ENCODE measurements at regions not wholly inside any gene's neighbourhood (a gene's known extent, or its start where the extent isn't known, plus 50 kb on each side); places are given as distances from the start of the nearest gene placed in this dataset.

DNA sequence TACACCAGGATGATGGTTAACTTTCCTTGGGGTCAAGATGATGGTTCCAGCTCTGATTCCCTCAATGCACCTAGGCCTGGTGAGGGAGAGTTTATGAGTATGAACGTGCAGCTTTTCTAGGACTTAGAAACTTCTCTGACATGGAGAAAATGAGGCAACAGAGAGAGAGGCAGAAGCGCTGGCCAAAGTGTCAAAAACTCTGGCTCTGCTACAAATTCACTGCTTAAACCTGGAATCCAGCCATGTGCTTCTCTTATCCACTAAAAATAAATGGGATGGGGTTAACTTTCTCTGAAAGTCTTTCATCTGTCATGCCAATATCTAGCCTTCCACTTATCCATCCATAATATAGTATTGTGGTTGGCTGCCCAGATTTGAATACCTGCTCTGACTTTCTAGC, 568.7 kb downstream of the MED13L start:
- H3K9ac ChIP-seq: no peak overlapping the region
- in situ Hi-C loops (cut with MboI): no loop called here
- no peaks in the 10 kb centered on the region for H3K79me2 ChIP-seq (ENCODE audit: insufficient read depth)
- no peaks in the 10 kb centered on the region for H3K9me3 ChIP-seq (ENCODE audit: low read depth)
- no peak overlapping the region for H3K4me2 ChIP-seq (ENCODE audit: unreplicated experiment)
- no peaks in the 10 kb centered on the region for H3K4me1 ChIP-seq (ENCODE audit: insufficient read depth)
- no peak overlapping the region for H2AFZ ChIP-seq
- TF ChIP-seq EZH2 (IDR thresholded peaks at IDR 0.05; ENCODE audit: insufficient read depth, poor library complexity, severe bottlenecking) (no peak), EZH2phosphoT487 (IDR thresholded peaks at IDR 0.05; ENCODE audit: insufficient read depth, low read depth) (no peak)
- H3K27ac ChIP-seq: no peak overlapping the region
- no peaks in the 10 kb centered on the region for H3K9me2 ChIP-seq (ENCODE audit: insufficient read depth)
- H3K27me3 ChIP-seq (replicated peaks; ENCODE audit: insufficient read depth): no peaks in the 10 kb centered on the region; the same call in none of the 2 replicates
- H3K36me3 ChIP-seq (ENCODE audit: low read depth): no peaks in the 10 kb centered on the region
- no peak overlapping the region for H3K4me3 ChIP-seq
- WGBS, 2 experiments (ENCODE audit: low coverage in 1 of 2, low lambda C conversion rate in 2 of 2, missing lambda C conversion rate in 2 of 2): 55 to 58% methylated on average over 2 of the region's 2 CpGs
- H3F3A ChIP-seq (ENCODE audit: insufficient read depth): no peaks in the 10 kb centered on the region; the same call in 1 of the 2 replicates
- H4K20me1 ChIP-seq (ENCODE audit: insufficient read depth): no peaks in the 10 kb centered on the region
- no peak for DNase-seq

DNA sequence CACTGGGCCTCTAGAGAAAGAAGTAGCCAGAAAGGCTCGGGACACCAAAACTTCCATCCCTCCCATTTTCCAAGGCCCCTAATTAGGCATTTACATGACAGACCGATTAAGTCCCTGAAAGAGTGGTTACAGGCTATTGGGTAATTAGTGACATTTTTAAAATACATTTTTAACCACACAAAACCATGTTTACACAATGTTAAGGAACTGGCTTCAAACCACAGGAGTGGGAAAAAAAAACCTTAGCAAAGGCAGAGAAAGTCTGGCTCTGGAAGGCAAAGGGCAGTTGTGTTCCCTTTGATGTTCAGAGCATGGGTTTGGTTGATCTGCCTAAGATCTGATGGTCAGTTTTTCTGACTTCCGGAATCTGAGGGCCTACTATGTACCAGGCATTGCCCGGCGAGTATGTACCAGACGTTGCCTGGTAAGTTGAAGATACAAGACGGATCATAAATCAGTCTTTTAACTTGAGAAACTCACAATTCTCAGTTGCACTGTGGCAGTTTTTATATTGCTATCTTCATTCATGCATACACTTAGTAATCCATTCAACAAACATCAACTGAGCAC, 576.5 kb downstream of the MED13L start:
- no peak overlapping the region for H3K27ac ChIP-seq
- no peaks in the 10 kb centered on the region for H3K27me3 ChIP-seq (replicated peaks; ENCODE audit: insufficient read depth)
- H3K4me1 ChIP-seq (ENCODE audit: insufficient read depth): no peaks in the 10 kb centered on the region
- H3K9me2 ChIP-seq (ENCODE audit: insufficient read depth): no peaks in the 10 kb centered on the region
- no peaks in the 10 kb centered on the region for H3F3A ChIP-seq (ENCODE audit: insufficient read depth)
- no peak overlapping the region for H3K4me3 ChIP-seq
- DNase-seq: no peak
- no peak overlapping the region for H2AFZ ChIP-seq
- WGBS, 2 experiments (ENCODE audit: low coverage in 1 of 2, low lambda C conversion rate in 2 of 2, missing lambda C conversion rate in 2 of 2): 20 to 26% methylated on average over 7 of the region's 7 CpGs
- H3K36me3 ChIP-seq (ENCODE audit: low read depth): no peaks in the 10 kb centered on the region
- no peaks in the 10 kb centered on the region for H3K79me2 ChIP-seq (ENCODE audit: insufficient read depth)
- H4K20me1 ChIP-seq (ENCODE audit: insufficient read depth): no peaks in the 10 kb centered on the region
- no peaks in the 10 kb centered on the region for H3K9me3 ChIP-seq (ENCODE audit: low read depth)
- in situ Hi-C loops (cut with MboI): no loop called here
- TF ChIP-seq EZH2 (IDR thresholded peaks at IDR 0.05; ENCODE audit: insufficient read depth, poor library complexity, severe bottlenecking): no peak
- TF ChIP-seq EZH2phosphoT487 (IDR thresholded peaks at IDR 0.05; ENCODE audit: insufficient read depth, low read depth): no peak
- no peak overlapping the region for H3K9ac ChIP-seq
- no peak overlapping the region for H3K4me2 ChIP-seq (ENCODE audit: unreplicated experiment)

DNA sequence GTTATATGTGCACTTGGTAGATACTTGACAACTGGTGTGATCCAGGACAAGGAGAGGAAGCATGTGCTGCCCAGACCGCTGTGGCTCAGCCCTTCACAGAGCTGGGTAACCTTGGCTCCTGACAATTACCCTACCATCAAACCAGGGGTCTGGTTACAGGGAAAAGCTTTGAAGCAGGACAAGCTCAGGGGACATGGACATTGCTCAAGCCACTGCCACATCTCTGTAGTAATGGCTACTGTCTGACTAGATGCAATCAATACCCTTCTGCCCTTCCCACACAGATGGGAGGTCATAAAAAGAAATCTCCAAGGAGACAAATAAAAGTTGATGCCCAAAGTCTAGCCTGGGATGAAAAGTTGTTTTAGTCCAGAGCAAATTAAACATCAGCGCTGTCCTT, 577.4 kb downstream of the MED13L start:
- TF ChIP-seq EZH2 (IDR thresholded peaks at IDR 0.05; ENCODE audit: insufficient read depth, poor library complexity, severe bottlenecking): no peak
- TF ChIP-seq EZH2phosphoT487 (IDR thresholded peaks at IDR 0.05; ENCODE audit: insufficient read depth, low read depth): no peak
- H3K36me3 ChIP-seq (ENCODE audit: low read depth): no peaks in the 10 kb centered on the region
- H3K9me2 ChIP-seq (ENCODE audit: insufficient read depth): no peaks in the 10 kb centered on the region
- H3K27ac ChIP-seq: no peak overlapping the region
- H3F3A ChIP-seq (ENCODE audit: insufficient read depth): no peaks in the 10 kb centered on the region
- in situ Hi-C loops (cut with MboI): no loop called here
- no peaks in the 10 kb centered on the region for H3K9me3 ChIP-seq (ENCODE audit: low read depth)
- no peaks in the 10 kb centered on the region for H3K4me1 ChIP-seq (ENCODE audit: insufficient read depth)
- no peaks in the 10 kb centered on the region for H3K79me2 ChIP-seq (ENCODE audit: insufficient read depth)
- no peak overlapping the region for H3K4me2 ChIP-seq (ENCODE audit: unreplicated experiment)
- no peak overlapping the region for H3K4me3 ChIP-seq
- no peak overlapping the region for H2AFZ ChIP-seq
- no peaks in the 10 kb centered on the region for H4K20me1 ChIP-seq (ENCODE audit: insufficient read depth)
- H3K27me3 ChIP-seq (replicated peaks; ENCODE audit: insufficient read depth): no peaks in the 10 kb centered on the region
- no peak for DNase-seq
- no peak overlapping the region for H3K9ac ChIP-seq
- WGBS, 2 experiments (ENCODE audit: low coverage in 1 of 2, low lambda C conversion rate in 2 of 2, missing lambda C conversion rate in 2 of 2): 79 to 88% methylated on average over 2 of the region's 2 CpGs

DNA sequence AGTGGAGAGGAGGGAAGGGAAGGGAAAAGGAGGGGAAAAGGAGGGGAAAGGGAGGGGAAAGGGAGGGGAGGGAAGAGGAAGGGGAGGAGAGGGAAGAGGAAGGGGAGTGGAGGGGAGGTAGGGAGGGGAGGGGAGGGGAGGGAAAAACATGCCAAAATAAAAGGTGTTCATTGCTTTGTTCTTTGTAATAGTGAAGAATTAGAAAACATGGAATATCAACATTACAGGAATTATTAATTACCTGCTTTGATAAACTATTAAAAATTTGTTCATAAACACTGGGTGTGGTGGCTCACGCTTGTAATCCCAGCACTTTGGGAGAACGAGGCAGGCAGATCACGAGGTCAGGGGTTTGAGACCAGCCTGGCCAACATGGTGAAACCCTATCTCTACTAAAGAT, 579.2 kb downstream of the MED13L start:
- H3K9me2 ChIP-seq (ENCODE audit: insufficient read depth): no peaks in the 10 kb centered on the region
- no peak overlapping the region for H3K4me2 ChIP-seq (ENCODE audit: unreplicated experiment)

DNA sequence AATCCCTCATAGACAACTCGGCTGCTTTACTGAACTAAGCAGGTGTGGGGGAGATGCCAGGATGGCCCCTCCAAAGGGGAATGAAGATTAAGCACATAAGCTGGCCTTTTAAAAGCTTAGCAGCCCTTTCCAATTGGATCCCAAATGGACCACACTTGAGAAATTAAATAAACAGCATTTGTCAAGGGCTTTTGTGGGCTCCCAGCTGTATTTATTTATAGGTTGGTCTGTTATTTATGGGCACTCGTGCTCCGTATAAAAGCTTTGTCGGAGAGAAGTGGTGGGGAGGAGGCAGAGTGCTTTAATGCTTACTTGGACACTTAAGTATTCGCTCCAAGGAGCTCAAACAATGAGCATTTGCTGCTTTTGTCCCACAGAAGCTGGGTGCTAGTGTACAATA, 580.2 kb downstream of the MED13L start:
- H3K4me3 ChIP-seq: no peak overlapping the region
- H2AFZ ChIP-seq: no peak overlapping the region
- in situ Hi-C loops (cut with MboI): no loop called here
- no peak overlapping the region for H3K27ac ChIP-seq
- no peak overlapping the region for H3K9ac ChIP-seq
- no peaks in the 10 kb centered on the region for H3K4me1 ChIP-seq (ENCODE audit: insufficient read depth)
- WGBS, 2 experiments (ENCODE audit: low coverage in 1 of 2, low lambda C conversion rate in 2 of 2, missing lambda C conversion rate in 2 of 2): 32 to 41% methylated on average over 5 of the region's 5 CpGs
- H3K4me2 ChIP-seq (ENCODE audit: unreplicated experiment): no peak overlapping the region
- H4K20me1 ChIP-seq (ENCODE audit: insufficient read depth): no peaks in the 10 kb centered on the region
- no peaks in the 10 kb centered on the region for H3K9me3 ChIP-seq (ENCODE audit: low read depth)
- no peaks in the 10 kb centered on the region for H3K79me2 ChIP-seq (ENCODE audit: insufficient read depth)
- H3K36me3 ChIP-seq (ENCODE audit: low read depth): no peaks in the 10 kb centered on the region
- no peaks in the 10 kb centered on the region for H3K27me3 ChIP-seq (replicated peaks; ENCODE audit: insufficient read depth)
- no peaks in the 10 kb centered on the region for H3F3A ChIP-seq (ENCODE audit: insufficient read depth)
- no peaks in the 10 kb centered on the region for H3K9me2 ChIP-seq (ENCODE audit: insufficient read depth)
- TF ChIP-seq EZH2phosphoT487 (IDR thresholded peaks at IDR 0.05; ENCODE audit: insufficient read depth, low read depth) (no peak), EZH2 (IDR thresholded peaks at IDR 0.05; ENCODE audit: insufficient read depth, poor library complexity, severe bottlenecking) (no peak)
- DNase-seq: no peak

More for the DNA sequence above, 579.2 kb downstream of the MED13L start:
- in situ Hi-C loops (cut with MboI): no loop called here
- no peaks in the 10 kb centered on the region for H3K4me1 ChIP-seq (ENCODE audit: insufficient read depth)
- no peaks in the 10 kb centered on the region for H3K27me3 ChIP-seq (replicated peaks; ENCODE audit: insufficient read depth)
- H3K9me3 ChIP-seq (ENCODE audit: low read depth): no peaks in the 10 kb centered on the region
- 45 to 48% methylated on average over 3 of the region's 3 CpGs for WGBS, 2 experiments (ENCODE audit: low coverage in 1 of 2, low lambda C conversion rate in 2 of 2, missing lambda C conversion rate in 2 of 2)
- no peak overlapping the region for H2AFZ ChIP-seq
- no peaks in the 10 kb centered on the region for H3K79me2 ChIP-seq (ENCODE audit: insufficient read depth)
- H4K20me1 ChIP-seq (ENCODE audit: insufficient read depth): no peaks in the 10 kb centered on the region
- H3K9ac ChIP-seq: no peak overlapping the region
- no peaks in the 10 kb centered on the region for H3K36me3 ChIP-seq (ENCODE audit: low read depth)
- H3K27ac ChIP-seq: no peak overlapping the region
- no peak for TF ChIP-seq EZH2 (IDR thresholded peaks at IDR 0.05; ENCODE audit: insufficient read depth, poor library complexity, severe bottlenecking)
- TF ChIP-seq EZH2phosphoT487 (IDR thresholded peaks at IDR 0.05; ENCODE audit: insufficient read depth, low read depth): no peak
- DNase-seq: no peak
- no peak overlapping the region for H3K4me3 ChIP-seq
- H3F3A ChIP-seq (ENCODE audit: insufficient read depth): no peaks in the 10 kb centered on the region

All from GM23248 (cell line).